ENCODE measurements at regions not wholly inside any gene's neighbourhood (a gene's known extent, or its start where the extent isn't known, plus 50 kb on each side); places are given as distances from the start of the nearest gene placed in this dataset.

- peak; percentile 66 for DNase-seq (ENCODE audit: low read depth)
- H3K4me3 ChIP-seq (ENCODE audit: low read length), result no peak overlapping the region
- TF ChIP-seq, protein P1, sequence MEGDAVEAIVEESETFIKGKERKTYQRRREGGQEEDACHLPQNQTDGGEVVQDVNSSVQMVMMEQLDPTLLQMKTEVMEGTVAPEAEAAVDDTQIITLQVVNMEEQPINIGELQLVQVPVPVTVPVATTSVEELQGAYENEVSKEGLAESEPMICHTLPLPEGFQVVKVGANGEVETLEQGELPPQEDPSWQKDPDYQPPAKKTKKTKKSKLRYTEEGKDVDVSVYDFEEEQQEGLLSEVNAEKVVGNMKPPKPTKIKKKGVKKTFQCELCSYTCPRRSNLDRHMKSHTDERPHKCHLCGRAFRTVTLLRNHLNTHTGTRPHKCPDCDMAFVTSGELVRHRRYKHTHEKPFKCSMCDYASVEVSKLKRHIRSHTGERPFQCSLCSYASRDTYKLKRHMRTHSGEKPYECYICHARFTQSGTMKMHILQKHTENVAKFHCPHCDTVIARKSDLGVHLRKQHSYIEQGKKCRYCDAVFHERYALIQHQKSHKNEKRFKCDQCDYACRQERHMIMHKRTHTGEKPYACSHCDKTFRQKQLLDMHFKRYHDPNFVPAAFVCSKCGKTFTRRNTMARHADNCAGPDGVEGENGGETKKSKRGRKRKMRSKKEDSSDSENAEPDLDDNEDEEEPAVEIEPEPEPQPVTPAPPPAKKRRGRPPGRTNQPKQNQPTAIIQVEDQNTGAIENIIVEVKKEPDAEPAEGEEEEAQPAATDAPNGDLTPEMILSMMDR (conservative IDR thresholded peaks at IDR 0.05; ENCODE audit: low read length), result no peak
Measured at GRCh38 chr1:57843760-57844159, 419.9 kb upstream of the DAB1 start.

DNA sequence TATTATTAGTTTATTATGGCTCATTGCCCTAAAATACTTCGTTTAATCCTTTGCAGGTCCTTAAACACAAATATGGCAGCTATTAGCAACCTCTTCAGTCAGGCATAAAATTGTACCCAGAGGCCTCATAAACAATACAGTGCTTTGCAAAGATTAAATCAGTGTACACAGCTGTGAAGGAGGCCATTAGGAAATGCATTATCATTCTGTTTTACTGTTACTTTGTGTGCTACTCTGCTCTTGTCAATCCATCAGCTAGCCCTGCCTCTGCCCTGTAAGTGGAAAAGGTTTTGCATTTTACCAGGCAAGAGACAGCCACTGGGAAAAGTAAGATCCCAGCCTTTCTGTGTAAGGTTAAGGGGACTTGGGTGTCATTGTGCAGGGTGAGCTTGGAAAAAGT, 415.7 kb upstream of the DAB1 start:
- TF ChIP-seq, protein P1 (conservative IDR thresholded peaks at IDR 0.05; ENCODE audit: low read length), result no peak
- DNase-seq (ENCODE audit: low read depth), result no peak

GRCh38 chr1:57839067-57839466, 415.2 kb upstream of the DAB1 start:
- TF ChIP-seq, protein P1 (conservative IDR thresholded peaks at IDR 0.05; ENCODE audit: low read length), result no peak
- peak; percentile 25 for DNase-seq (ENCODE audit: low read depth)
- H3K4me3 ChIP-seq (ENCODE audit: low read length), result no peak overlapping the region

More for the DNA sequence above, 415.7 kb upstream of the DAB1 start:
- H3K4me3 ChIP-seq (ENCODE audit: low read length), result no peak overlapping the region

- H3K4me3 ChIP-seq (ENCODE audit: low read length), result no peak overlapping the region
- TF ChIP-seq, protein P1 (conservative IDR thresholded peaks at IDR 0.05; ENCODE audit: low read length), result no peak
- no peak for DNase-seq (ENCODE audit: low read depth)
Measured at GRCh38 chr1:57835620-57836019, 411.8 kb upstream of the DAB1 start.

DNA sequence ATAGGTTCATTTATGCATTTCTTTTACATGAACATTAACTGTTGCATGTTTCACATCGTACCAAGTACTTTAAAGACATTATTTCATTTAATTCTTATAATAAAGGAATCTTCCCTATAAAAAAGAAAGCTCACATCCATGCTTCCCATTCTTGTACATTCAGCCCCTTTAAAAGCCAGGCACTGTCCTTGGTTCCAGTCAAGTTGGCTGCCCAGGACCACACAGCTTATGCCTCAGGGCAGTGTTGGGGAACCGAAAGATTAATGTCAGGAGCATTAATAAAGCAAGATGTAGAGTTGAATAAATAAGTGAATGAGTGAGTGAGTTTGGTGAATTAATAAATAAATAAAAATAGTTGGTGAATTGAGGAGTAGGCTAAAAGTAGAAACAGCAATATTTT, 409.4 kb upstream of the DAB1 start:
- DNase-seq (ENCODE audit: low read depth), result no peak
- TF ChIP-seq, protein P1 (conservative IDR thresholded peaks at IDR 0.05; ENCODE audit: low read length), result no peak
- no peak overlapping the region for H3K4me3 ChIP-seq (ENCODE audit: low read length)

GRCh38 chr1:57832612-57833011, 408.8 kb upstream of the DAB1 start:
- no peak overlapping the region for H3K4me3 ChIP-seq (ENCODE audit: low read length)

DNA sequence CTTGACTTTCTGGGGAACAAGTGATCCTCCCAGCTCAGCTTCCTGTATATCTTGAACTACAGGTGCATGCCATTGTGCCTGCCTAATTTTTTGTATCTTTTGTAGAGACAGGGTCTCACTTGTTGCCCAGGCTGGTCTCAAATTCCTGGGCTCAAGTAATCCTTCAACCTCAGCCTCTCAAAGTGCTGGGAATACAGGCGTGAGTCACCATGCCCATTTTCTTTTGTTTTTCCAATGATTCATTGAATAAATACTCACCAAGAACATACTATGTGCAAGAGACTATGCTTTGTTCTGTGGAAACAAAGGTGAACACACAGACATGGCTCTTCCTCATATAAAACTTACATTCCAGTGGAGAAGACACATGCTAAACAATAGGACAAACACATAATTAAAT, 407.8 kb upstream of the DAB1 start:
- no peak overlapping the region for H3K4me3 ChIP-seq (ENCODE audit: low read length)
- TF ChIP-seq, protein P1 (conservative IDR thresholded peaks at IDR 0.05; ENCODE audit: low read length), result no peak
- peak; percentile 15 for DNase-seq (ENCODE audit: low read depth)

More at GRCh38 chr1:57832612-57833011, 408.8 kb upstream of the DAB1 start:
- DNase-seq (ENCODE audit: low read depth), result no peak
- TF ChIP-seq, protein P1 (conservative IDR thresholded peaks at IDR 0.05; ENCODE audit: low read length), result no peak
